ENCODE measurements at regions not wholly inside any gene's neighbourhood (a gene's known extent, or its start where the extent isn't known, plus 50 kb on each side); places are given as distances from the start of the nearest gene placed in this dataset.

DNA sequence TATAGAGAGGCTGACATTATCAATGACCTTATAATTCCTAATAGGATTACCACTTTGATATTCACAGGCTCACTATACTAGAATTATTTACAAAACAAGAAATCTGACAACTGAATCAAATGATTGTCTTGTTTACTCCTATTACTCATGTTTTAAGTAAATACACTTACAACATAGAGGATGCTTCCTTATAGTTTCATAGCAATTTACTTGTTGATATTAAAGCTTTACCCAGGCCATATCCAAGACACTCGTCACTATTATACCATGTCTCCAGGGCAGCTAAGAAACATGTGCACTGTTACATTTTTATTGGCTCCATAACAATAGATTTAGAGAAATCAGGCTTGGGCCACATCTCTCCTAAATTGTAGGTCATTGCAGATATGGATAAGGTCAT is 276.9 kb downstream of the HGF start:
- no peaks in the 10 kb centered on the region for H3K4me1 ChIP-seq (ENCODE audit: control insufficient read depth in 2 of 2, insufficient read depth in 2 of 2, low read length in 2 of 2)
- no CpG with 5 or more reads among the region's 1 CpG for WGBS (ENCODE audit: insufficient coverage)
- H2AFZ ChIP-seq (ENCODE audit: insufficient read depth, low read depth, low read length, poor library complexity, severe bottlenecking), result no peak overlapping the region
- no peaks in the 10 kb centered on the region for H3K27me3 ChIP-seq (replicated peaks in 1 of 4; ENCODE audit: control extremely low read depth in 1 of 4, control insufficient read depth in 3 of 4, insufficient read depth in 4 of 4, low read length in 3 of 4)
- no peaks in the 10 kb centered on the region for H4K20me1 ChIP-seq (ENCODE audit: control insufficient read depth, insufficient read depth, low read length, poor library complexity, severe bottlenecking)
- no peak overlapping the region for H3K27ac ChIP-seq (ENCODE audit: low read length in 2 of 2)
- H3K4me3 ChIP-seq (ENCODE audit: control extremely low read depth in 1 of 5, extremely low read depth in 1 of 5, insufficient read depth in 1 of 5, low read depth in 2 of 5, low read length in 4 of 5), result no peak overlapping the region
- DNase-seq (no peak), ATAC-seq (ENCODE audit: low read depth) (no peak)
- no peaks in the 10 kb centered on the region for H3K4me1 Mint-ChIP-seq
- H3K27me3 Mint-ChIP-seq, result no peaks in the 10 kb centered on the region
- TF ChIP-seq EZH2 (IDR thresholded peaks at IDR 0.05; ENCODE audit: borderline replicate concordance, insufficient read depth, low read depth, low read length, poor library complexity, severe bottlenecking), result no peak
- TF ChIP-seq, protein P1, sequence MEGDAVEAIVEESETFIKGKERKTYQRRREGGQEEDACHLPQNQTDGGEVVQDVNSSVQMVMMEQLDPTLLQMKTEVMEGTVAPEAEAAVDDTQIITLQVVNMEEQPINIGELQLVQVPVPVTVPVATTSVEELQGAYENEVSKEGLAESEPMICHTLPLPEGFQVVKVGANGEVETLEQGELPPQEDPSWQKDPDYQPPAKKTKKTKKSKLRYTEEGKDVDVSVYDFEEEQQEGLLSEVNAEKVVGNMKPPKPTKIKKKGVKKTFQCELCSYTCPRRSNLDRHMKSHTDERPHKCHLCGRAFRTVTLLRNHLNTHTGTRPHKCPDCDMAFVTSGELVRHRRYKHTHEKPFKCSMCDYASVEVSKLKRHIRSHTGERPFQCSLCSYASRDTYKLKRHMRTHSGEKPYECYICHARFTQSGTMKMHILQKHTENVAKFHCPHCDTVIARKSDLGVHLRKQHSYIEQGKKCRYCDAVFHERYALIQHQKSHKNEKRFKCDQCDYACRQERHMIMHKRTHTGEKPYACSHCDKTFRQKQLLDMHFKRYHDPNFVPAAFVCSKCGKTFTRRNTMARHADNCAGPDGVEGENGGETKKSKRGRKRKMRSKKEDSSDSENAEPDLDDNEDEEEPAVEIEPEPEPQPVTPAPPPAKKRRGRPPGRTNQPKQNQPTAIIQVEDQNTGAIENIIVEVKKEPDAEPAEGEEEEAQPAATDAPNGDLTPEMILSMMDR (IDR thresholded peaks at IDR 0.05), result no peak
- ChIA-PET CTCF (interaction anchor here (0.8 kb wide), 1 partner anchor 9 kb away, joined by 3 read pairs; no protein-coding TSS in a partner anchor), POLR2A (no interaction called here)
- no peak overlapping the region for H3K4me3 Mint-ChIP-seq
- H3K9ac ChIP-seq (ENCODE audit: low read length), result no peak overlapping the region
- no peaks in the 10 kb centered on the region for H3K9me3 Mint-ChIP-seq (ENCODE audit: insufficient read depth)
- no peaks in the 10 kb centered on the region for H3K79me2 ChIP-seq (ENCODE audit: control insufficient read depth, insufficient read depth, low read length)
- intact Hi-C loops (cut with micrococcal nuclease), result no loop called here
- H3K27ac Mint-ChIP-seq, result no peak overlapping the region
- H3K9me3 ChIP-seq (ENCODE audit: control extremely low read depth in 1 of 3, control insufficient read depth in 2 of 3, insufficient read depth in 1 of 3, low read length in 2 of 3), result no peaks in the 10 kb centered on the region
- H3K4me2 ChIP-seq (replicated peaks; ENCODE audit: low read depth, low read length, poor library complexity, severe bottlenecking), result no peak overlapping the region
- no peaks in the 10 kb centered on the region for H3K36me3 ChIP-seq (replicated peaks in 1 of 2; ENCODE audit: control extremely low read depth in 1 of 2, control insufficient read depth in 1 of 2, extremely low read depth in 1 of 2, insufficient read depth in 2 of 2, low read length in 1 of 2)

DNA sequence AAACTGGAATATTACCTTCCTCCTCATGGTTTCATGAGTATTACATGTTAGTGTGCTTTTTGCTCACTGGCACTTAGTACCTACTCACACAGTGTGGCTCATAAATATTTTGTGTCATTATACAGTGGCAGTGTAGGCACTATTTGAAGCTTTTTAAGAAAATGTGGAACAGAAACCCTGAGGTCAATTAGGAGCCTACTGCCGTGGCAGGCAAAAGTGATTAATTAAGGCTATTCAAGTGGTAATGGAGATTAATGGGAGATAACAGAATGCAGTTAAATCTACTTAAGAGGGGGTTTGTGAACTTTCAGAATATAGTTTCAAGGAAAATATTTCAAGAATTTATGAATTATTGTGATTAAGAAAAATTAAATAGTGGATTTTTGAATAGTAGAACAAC is 277.6 kb downstream of the HGF start:
- Mint-ChIP-seq H3K4me3 (no peak overlapping the region), H3K4me1 (no peaks in the 10 kb centered on the region), H3K27me3 (no peaks in the 10 kb centered on the region), H3K27ac (no peak overlapping the region), H3K9me3 (ENCODE audit: insufficient read depth) (no peaks in the 10 kb centered on the region)
- no peaks in the 10 kb centered on the region for H3K9me3 ChIP-seq (ENCODE audit: control extremely low read depth in 1 of 3, control insufficient read depth in 2 of 3, insufficient read depth in 1 of 3, low read length in 2 of 3)
- no peak overlapping the region for H3K4me2 ChIP-seq (replicated peaks; ENCODE audit: low read depth, low read length, poor library complexity, severe bottlenecking)
- ChIA-PET POLR2A (no interaction called here), CTCF (interaction anchor here (1.0 kb wide), 1 partner anchor 9 kb away, joined by 5 read pairs; no protein-coding TSS in a partner anchor)
- H3K27me3 ChIP-seq (replicated peaks in 1 of 4; ENCODE audit: control extremely low read depth in 1 of 4, control insufficient read depth in 3 of 4, insufficient read depth in 4 of 4, low read length in 3 of 4), result no peaks in the 10 kb centered on the region
- H3K36me3 ChIP-seq (replicated peaks in 1 of 2; ENCODE audit: control extremely low read depth in 1 of 2, control insufficient read depth in 1 of 2, extremely low read depth in 1 of 2, insufficient read depth in 2 of 2, low read length in 1 of 2), result no peaks in the 10 kb centered on the region
- H3K27ac ChIP-seq (ENCODE audit: low read length in 2 of 2), result no peak overlapping the region
- WGBS (ENCODE audit: insufficient coverage), result 57% methylated on average over 1 of the region's 1 CpG
- H2AFZ ChIP-seq (ENCODE audit: insufficient read depth, low read depth, low read length, poor library complexity, severe bottlenecking), result no peak overlapping the region
- H3K4me3 ChIP-seq (ENCODE audit: control extremely low read depth in 1 of 5, extremely low read depth in 1 of 5, insufficient read depth in 1 of 5, low read depth in 2 of 5, low read length in 4 of 5), result no peak overlapping the region
- no peaks in the 10 kb centered on the region for H3K79me2 ChIP-seq (ENCODE audit: control insufficient read depth, insufficient read depth, low read length)
- no peaks in the 10 kb centered on the region for H4K20me1 ChIP-seq (ENCODE audit: control insufficient read depth, insufficient read depth, low read length, poor library complexity, severe bottlenecking)
- no peak for TF ChIP-seq EZH2 (IDR thresholded peaks at IDR 0.05; ENCODE audit: borderline replicate concordance, insufficient read depth, low read depth, low read length, poor library complexity, severe bottlenecking)
- H3K9ac ChIP-seq (ENCODE audit: low read length), result no peak overlapping the region
- no peaks in the 10 kb centered on the region for H3K4me1 ChIP-seq (ENCODE audit: control insufficient read depth in 2 of 2, insufficient read depth in 2 of 2, low read length in 2 of 2)
- intact Hi-C loops (cut with micrococcal nuclease), result no loop called here
- ATAC-seq (ENCODE audit: low read depth), result no peak
- DNase-seq, result no peak

All from B cell (primary cell).